ENCODE measurements at regions not wholly inside any gene's neighbourhood (a gene's known extent, or its start where the extent isn't known, plus 50 kb on each side); places are given as distances from the start of the nearest gene placed in this dataset.

GRCh38 chr13:109374609-109375200 is 411.7 kb downstream of the IRS2 start:
- no peak for TF ChIP-seq CTCF (IDR thresholded peaks at IDR 0.05 in 2 of 3, conservative IDR thresholded peaks at IDR 0.05 in 1 of 3; ENCODE audit: control insufficient read depth in 2 of 3, extremely low read depth in 1 of 3, insufficient read depth in 1 of 3, low read depth in 3 of 3, low read length in 3 of 3)
- TF ChIP-seq, protein P1, sequence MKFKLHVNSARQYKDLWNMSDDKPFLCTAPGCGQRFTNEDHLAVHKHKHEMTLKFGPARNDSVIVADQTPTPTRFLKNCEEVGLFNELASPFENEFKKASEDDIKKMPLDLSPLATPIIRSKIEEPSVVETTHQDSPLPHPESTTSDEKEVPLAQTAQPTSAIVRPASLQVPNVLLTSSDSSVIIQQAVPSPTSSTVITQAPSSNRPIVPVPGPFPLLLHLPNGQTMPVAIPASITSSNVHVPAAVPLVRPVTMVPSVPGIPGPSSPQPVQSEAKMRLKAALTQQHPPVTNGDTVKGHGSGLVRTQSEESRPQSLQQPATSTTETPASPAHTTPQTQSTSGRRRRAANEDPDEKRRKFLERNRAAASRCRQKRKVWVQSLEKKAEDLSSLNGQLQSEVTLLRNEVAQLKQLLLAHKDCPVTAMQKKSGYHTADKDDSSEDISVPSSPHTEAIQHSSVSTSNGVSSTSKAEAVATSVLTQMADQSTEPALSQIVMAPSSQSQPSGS (IDR thresholded peaks at IDR 0.05; ENCODE audit: low read length), result no peak
- TF ChIP-seq ZNF274 (IDR thresholded peaks at IDR 0.05; ENCODE audit: insufficient read depth, insufficient read length), result no peak
- no peak for TF ChIP-seq RBBP5 (conservative IDR thresholded peaks at IDR 0.05)
- no peak for TF ChIP-seq CUX1 (IDR thresholded peaks at IDR 0.05; ENCODE audit: insufficient replicate concordance, low read depth, low read length)
- no peak for TF ChIP-seq EZH2 (IDR thresholded peaks at IDR 0.05; ENCODE audit: borderline replicate concordance, control insufficient read depth, low read depth, low read length)
- no peak for TF ChIP-seq DPF2 (IDR thresholded peaks at IDR 0.05)

Data from GM12878 (cell line).